ENCODE measurements at regions not wholly inside any gene's neighbourhood (a gene's known extent, or its start where the extent isn't known, plus 50 kb on each side); places are given as distances from the start of the nearest gene placed in this dataset.

DNA sequence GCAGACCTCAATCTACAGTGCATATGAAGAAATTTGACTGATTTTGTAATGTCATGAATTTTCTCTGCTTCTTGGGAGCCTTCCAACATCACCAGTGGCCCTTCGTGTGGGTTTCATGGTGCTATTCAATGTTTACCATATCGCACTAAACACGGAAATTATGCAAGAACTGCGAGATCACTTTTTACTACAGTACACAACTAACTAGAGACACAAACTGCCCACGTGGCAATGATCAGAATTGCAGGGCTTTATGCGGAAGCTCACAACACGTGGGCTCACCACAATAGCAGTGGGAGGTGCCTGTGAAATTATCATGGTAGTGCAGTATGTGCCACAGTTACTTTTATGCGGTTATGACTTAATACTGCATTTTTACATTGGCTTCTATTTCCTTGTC is 449.7 kb upstream of the KLF6 start:
- ChIA-PET POLR2A (no interaction called here), CTCF (no interaction called here)
- intact Hi-C loops (cut with micrococcal nuclease): no loop called here
- DNase-seq: peak; percentile 77
- TF ChIP-seq, protein P1, sequence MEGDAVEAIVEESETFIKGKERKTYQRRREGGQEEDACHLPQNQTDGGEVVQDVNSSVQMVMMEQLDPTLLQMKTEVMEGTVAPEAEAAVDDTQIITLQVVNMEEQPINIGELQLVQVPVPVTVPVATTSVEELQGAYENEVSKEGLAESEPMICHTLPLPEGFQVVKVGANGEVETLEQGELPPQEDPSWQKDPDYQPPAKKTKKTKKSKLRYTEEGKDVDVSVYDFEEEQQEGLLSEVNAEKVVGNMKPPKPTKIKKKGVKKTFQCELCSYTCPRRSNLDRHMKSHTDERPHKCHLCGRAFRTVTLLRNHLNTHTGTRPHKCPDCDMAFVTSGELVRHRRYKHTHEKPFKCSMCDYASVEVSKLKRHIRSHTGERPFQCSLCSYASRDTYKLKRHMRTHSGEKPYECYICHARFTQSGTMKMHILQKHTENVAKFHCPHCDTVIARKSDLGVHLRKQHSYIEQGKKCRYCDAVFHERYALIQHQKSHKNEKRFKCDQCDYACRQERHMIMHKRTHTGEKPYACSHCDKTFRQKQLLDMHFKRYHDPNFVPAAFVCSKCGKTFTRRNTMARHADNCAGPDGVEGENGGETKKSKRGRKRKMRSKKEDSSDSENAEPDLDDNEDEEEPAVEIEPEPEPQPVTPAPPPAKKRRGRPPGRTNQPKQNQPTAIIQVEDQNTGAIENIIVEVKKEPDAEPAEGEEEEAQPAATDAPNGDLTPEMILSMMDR (IDR thresholded peaks at IDR 0.05): no peak
- Mint-ChIP-seq H3K36me3 (ENCODE audit: low read depth) (no peaks in the 10 kb centered on the region), H3K27ac (peak overlapping the region; percentile 60), H3K9me3 (peaks cover 6% of the 10 kb centered on the region), H3K27me3 (no peaks in the 10 kb centered on the region), H3K4me1 (ENCODE audit: low read depth) (peaks cover 8% of the 10 kb centered on the region), H3K4me3 (no peak overlapping the region)
- peak; percentile 88 for ATAC-seq

DNA sequence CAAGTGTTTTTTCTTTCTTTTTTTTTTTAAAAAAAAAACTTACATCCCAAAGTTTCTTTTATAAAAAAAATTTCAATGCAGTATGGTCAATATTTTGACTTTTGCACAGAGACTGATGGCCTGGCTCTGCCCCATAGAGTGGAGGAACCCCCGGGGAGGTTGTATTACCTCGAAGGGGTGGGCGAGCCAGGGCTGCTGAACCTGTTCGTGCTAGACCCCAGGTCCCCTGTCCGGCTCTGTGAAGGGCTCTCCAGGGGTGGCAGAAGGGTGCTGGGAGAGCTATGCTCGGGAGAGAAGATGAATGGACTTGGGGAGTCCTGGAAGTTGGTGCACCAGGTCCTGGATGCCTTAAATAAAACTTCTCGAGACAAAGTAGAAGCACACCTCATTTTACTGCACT is 446.4 kb upstream of the KLF6 start:
- TF ChIP-seq, protein P1 (IDR thresholded peaks at IDR 0.05): no peak
- Mint-ChIP-seq H3K9me3 (no peaks in the 10 kb centered on the region), H3K4me1 (ENCODE audit: low read depth) (peaks cover 8% of the 10 kb centered on the region), H3K4me3 (no peak overlapping the region), H3K27ac (no peak overlapping the region), H3K27me3 (no peaks in the 10 kb centered on the region), H3K36me3 (ENCODE audit: low read depth) (no peaks in the 10 kb centered on the region)
- ChIA-PET POLR2A (no interaction called here), CTCF (no interaction called here)
- ATAC-seq (no peak), DNase-seq (no peak)
- intact Hi-C loops (cut with micrococcal nuclease): no loop called here

DNA sequence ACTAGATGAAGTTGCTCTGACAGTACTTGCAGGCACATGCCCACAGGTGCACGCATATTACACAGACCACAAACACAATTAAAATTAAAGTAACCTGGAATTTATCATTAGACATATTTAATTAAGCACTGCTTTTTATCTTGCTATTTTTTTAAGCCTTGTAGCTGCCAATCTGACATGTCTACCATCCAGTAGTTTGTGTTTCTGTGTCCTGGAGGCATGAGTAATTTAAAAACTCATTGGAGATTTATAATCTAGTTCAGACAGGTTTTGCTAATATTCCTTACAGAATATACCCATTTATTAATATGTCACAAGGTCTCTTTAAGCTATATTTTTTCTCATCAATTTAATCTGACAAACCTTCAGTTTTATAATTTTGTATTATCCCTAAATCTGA is 445.0 kb upstream of the KLF6 start:
- no peaks in the 10 kb centered on the region for H3K9me3 Mint-ChIP-seq
- no peak overlapping the region for H3K4me3 Mint-ChIP-seq
- no peak for ATAC-seq
- no peak for DNase-seq
- no peak overlapping the region for H3K27ac Mint-ChIP-seq
- peaks cover 4% of the 10 kb centered on the region for H3K4me1 Mint-ChIP-seq (ENCODE audit: low read depth)
- POLR2A ChIA-PET: no interaction called here
- TF ChIP-seq, protein P1 (IDR thresholded peaks at IDR 0.05): no peak
- H3K36me3 Mint-ChIP-seq (ENCODE audit: low read depth): no peaks in the 10 kb centered on the region
- CTCF ChIA-PET: no interaction called here
- intact Hi-C loops (cut with micrococcal nuclease): no loop called here
- no peaks in the 10 kb centered on the region for H3K27me3 Mint-ChIP-seq

DNA sequence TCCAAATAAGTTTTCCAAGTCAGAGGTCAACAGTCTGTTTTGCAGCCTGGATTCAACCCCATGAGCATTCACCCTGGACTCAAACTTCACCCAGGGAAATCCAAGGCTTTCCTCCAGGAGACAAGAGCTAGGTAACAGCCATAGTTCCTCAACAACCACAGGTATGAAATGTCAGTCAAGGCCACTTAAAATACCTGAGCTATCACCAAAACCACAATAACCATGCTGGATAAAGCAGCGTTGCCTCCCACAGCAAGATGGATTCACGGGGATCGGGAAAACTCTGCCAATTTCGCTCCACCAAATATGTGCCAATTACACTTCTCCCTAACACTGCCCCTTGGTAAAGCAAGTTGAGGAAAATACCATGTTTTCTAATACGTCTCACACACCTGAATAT is 444.1 kb upstream of the KLF6 start:
- CTCF ChIA-PET: no interaction called here
- Mint-ChIP-seq H3K4me1 (ENCODE audit: low read depth) (no peaks in the 10 kb centered on the region), H3K36me3 (ENCODE audit: low read depth) (no peaks in the 10 kb centered on the region), H3K4me3 (no peak overlapping the region), H3K9me3 (no peaks in the 10 kb centered on the region), H3K27ac (no peak overlapping the region), H3K27me3 (no peaks in the 10 kb centered on the region)
- intact Hi-C loops (cut with micrococcal nuclease): no loop called here
- ATAC-seq (no peak), DNase-seq (no peak)
- TF ChIP-seq, protein P1 (IDR thresholded peaks at IDR 0.05): no peak
- POLR2A ChIA-PET: no interaction called here

DNA sequence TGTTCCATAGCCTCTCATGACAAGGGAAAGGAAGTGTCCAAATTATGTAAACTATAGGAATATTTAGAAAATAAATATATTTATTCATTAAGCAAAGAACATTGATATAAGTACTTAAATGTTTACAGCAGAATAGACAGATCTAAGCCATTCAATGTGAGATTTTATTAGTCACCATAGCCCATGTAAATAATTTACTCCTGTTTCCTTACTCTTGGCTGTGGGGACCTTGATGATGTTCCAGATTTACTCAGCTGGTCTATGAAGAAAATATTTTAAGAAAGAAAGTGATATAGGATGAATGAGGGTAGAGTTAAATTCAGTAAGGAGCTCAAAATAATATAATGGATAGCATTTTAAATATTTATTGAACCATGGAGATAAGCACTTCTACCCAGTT is 442.6 kb upstream of the KLF6 start:
- no peak overlapping the region for H3K27ac Mint-ChIP-seq
- no peaks in the 10 kb centered on the region for H3K36me3 Mint-ChIP-seq (ENCODE audit: low read depth)
- no peaks in the 10 kb centered on the region for H3K9me3 Mint-ChIP-seq
- intact Hi-C loops (cut with micrococcal nuclease): no loop called here
- ATAC-seq (no peak), DNase-seq (no peak)
- no peaks in the 10 kb centered on the region for H3K4me1 Mint-ChIP-seq (ENCODE audit: low read depth)
- no peaks in the 10 kb centered on the region for H3K27me3 Mint-ChIP-seq
- ChIA-PET CTCF (no interaction called here), POLR2A (no interaction called here)
- H3K4me3 Mint-ChIP-seq: no peak overlapping the region
- TF ChIP-seq, protein P1 (IDR thresholded peaks at IDR 0.05): no peak
